ENCODE measurements at regions not wholly inside any gene's neighbourhood (a gene's known extent, or its start where the extent isn't known, plus 50 kb on each side); places are given as distances from the start of the nearest gene placed in this dataset.

- no peak for FAIRE-seq
Observed at GRCh38 chr2:120867290-120868241, 131.9 kb downstream of the GLI2 start.

- FAIRE-seq = no peak
Observed at GRCh38 chr2:120868366-120868765, 132.7 kb downstream of the GLI2 start.

- FAIRE-seq = no peak
Observed at GRCh38 chr2:120869036-120869729, 133.5 kb downstream of the GLI2 start.

- no peak for FAIRE-seq
Observed at GRCh38 chr2:120869730-120870466, 134.2 kb downstream of the GLI2 start.

GRCh38 chr2:120870467-120870788, 134.8 kb downstream of the GLI2 start:
- FAIRE-seq = no peak

GRCh38 chr2:120871016-120871635, 135.5 kb downstream of the GLI2 start:
- FAIRE-seq = no peak

GRCh38 chr2:120871881-120872620, 136.4 kb downstream of the GLI2 start:
- FAIRE-seq = no peak

GRCh38 chr2:120873958-120874887, 138.6 kb downstream of the GLI2 start:
- no peak for FAIRE-seq

- no peak for FAIRE-seq
Observed at GRCh38 chr2:120874888-120875275, 139.2 kb downstream of the GLI2 start.

GRCh38 chr2:120875431-120875830, 139.8 kb downstream of the GLI2 start:
- no peak for FAIRE-seq

GRCh38 chr2:120876526-120877280, 141.0 kb downstream of the GLI2 start:
- FAIRE-seq = no peak

- FAIRE-seq = no peak
Observed at GRCh38 chr2:120877409-120877808, 141.7 kb downstream of the GLI2 start.

- no peak for FAIRE-seq
Observed at GRCh38 chr2:120878970-120879369, 143.3 kb downstream of the GLI2 start.

GRCh38 chr2:120879431-120880295, 144.0 kb downstream of the GLI2 start:
- no peak for FAIRE-seq

- no peak for FAIRE-seq
Observed at GRCh38 chr2:120880381-120880780, 144.7 kb downstream of the GLI2 start.

GRCh38 chr2:120881981-120882788, 146.5 kb downstream of the GLI2 start:
- FAIRE-seq = no peak

- FAIRE-seq = no peak
Observed at GRCh38 chr2:120883607-120884440, 148.2 kb downstream of the GLI2 start.

Measured in islet of Langerhans (tissue), 1 donor.